HCT116 (cell line): ENCODE measurements at regions not wholly inside any gene's neighbourhood (a gene's known extent, or its start where the extent isn't known, plus 50 kb on each side); places are given as distances from the start of the nearest gene placed in this dataset.

Experiments used
- ATAC-seq: fragments of 200-7000 bp; cut with Tn5 transposase; 2 replicates; pipeline ENCODE4 v1.9.1; 2020; ENCODE audit warnings: mild to moderate bottlenecking, moderate library complexity
- BruUV-seq: library from RNA; stranded (reverse); fragments of 400-500 nt; replicated peaks from 2 replicates; lab custom pipeline; 2021; lab: Mats Ljungman, UMichigan
- CTCF ChIA-PET: fragments of 300-600 bp; sonication (Branson Sonifier 250); formaldehyde crosslinking; loops from one replicate; lab custom pipeline; 2021; ENCODE audit warnings: antibody characterized with exemption; lab: Charles Lee
- POLR2A ChIA-PET: fragments of 300-600, 350-600 bp; sonication (Branson Sonifier 250); formaldehyde crosslinking; loops from one replicate; lab custom pipeline; 2021; ENCODE audit warnings: antibody characterized with exemption; lab: Charles Lee
- RAD21 ChIA-PET, 2 experiments: fragments of 300-600 bp; sonication (Branson Sonifier 250); formaldehyde crosslinking; loops; one replicate each; lab custom pipeline; 2023; ENCODE audit warnings: low total read pairs in 2 of 2; ENCODE audit not compliant: uncharacterized antibody in 2 of 2, unreplicated experiment in 2 of 2, low non-redundant PET in 1 of 2; lab: Charles Lee
- DNase-seq: peaks from one replicate; pipeline ENCODE4 v3.0.0-alpha.2; 2010; ENCODE audit warnings: low read depth, low spot score
- H2AFZ ChIP-seq: fragments of 200-600 bp; shearing (Covaris generic), sonication (generic); 2 replicates; pipeline ENCODE4 v1.6.1; 2017; ENCODE audit warnings: low read depth, mixed run types, mixed read lengths, antibody characterized with exemption, low read length; ENCODE audit not compliant: poor library complexity, severe bottlenecking
- H3K27ac ChIP-seq: 2 replicates; pipeline ENCODE4 v1.5.1; 2012; ENCODE audit warnings: low read depth, low read length
- H3K27me3 ChIP-seq: fragments of 200-600 bp; sonication (generic); 2 replicates; pipeline ENCODE4 v1.6.1; 2016; ENCODE audit warnings: mixed run types, low read length, mixed read lengths; ENCODE audit not compliant: insufficient read depth
- H3K36me3 ChIP-seq, 2 experiments: fragments of 200-500 bp in 1 of 2; fragments of 200-600 bp in 1 of 2; sonication (Bioruptor generic) in 1 of 2; sonication (generic) in 1 of 2; 2 replicates each; pipeline versions ENCODE4 v1.5.1 to v1.6.1; 2014 to 2016; ENCODE audit warnings: low read length in 2 of 2, inconsistent platforms in 1 of 2, mixed read lengths in 1 of 2, mixed run types in 1 of 2; ENCODE audit not compliant: insufficient read depth in 2 of 2, control insufficient read depth in 1 of 2
- H3K4me1 ChIP-seq, 2 experiments: fragments of 200-600 bp in 1 of 2; sonication (generic) in 1 of 2; 2 replicates each; pipeline versions ENCODE4 v1.5.1 to v1.6.1; 2012 to 2017; ENCODE audit warnings: low read length in 2 of 2, inconsistent platforms in 1 of 2, mild to moderate bottlenecking in 1 of 2, mixed read lengths in 1 of 2, mixed run types in 1 of 2, moderate library complexity in 1 of 2; ENCODE audit not compliant: insufficient read depth in 2 of 2, control insufficient read depth in 1 of 2
- H3K4me2 ChIP-seq: fragments of 200-600 bp; sonication (generic); 2 replicates; pipeline ENCODE4 v1.6.1; 2017; ENCODE audit warnings: mixed run types, low read length, mixed read lengths
- H3K4me3 ChIP-seq, 2 experiments: fragments of 200-600 bp in 1 of 2; sonication (generic) in 1 of 2; replicated peaks in 1 of 2; 2 replicates each; pipeline ENCODE4 v1.5.1; 2011 to 2016; ENCODE audit warnings: low read length in 2 of 2, control low read depth in 1 of 2, low read depth in 1 of 2, mild to moderate bottlenecking in 1 of 2, mixed read lengths in 1 of 2, mixed run types in 1 of 2
- H3K79me2 ChIP-seq: fragments of 200-600 bp; sonication (generic); 2 replicates; pipeline ENCODE4 v1.6.1; 2017; ENCODE audit warnings: mild to moderate bottlenecking, mixed run types, low read length, moderate library complexity, mixed read lengths; ENCODE audit not compliant: insufficient read depth
- H3K9ac ChIP-seq: fragments of 200-600 bp; sonication (generic); 2 replicates; pipeline ENCODE4 v1.6.1; 2016; ENCODE audit warnings: low read length, mixed read lengths
- H3K9me2 ChIP-seq: fragments of 200-600 bp; sonication (generic), shearing (Covaris generic); 2 replicates; pipeline ENCODE4 v1.6.1; 2017; ENCODE audit warnings: mixed run types, mild to moderate bottlenecking, moderate library complexity; ENCODE audit not compliant: insufficient read depth
- H3K9me3 ChIP-seq, 2 experiments: fragments of 200-500 bp in 1 of 2; fragments of 200-600 bp in 1 of 2; sonication (Bioruptor generic) in 1 of 2; sonication (generic) in 1 of 2; 2 replicates each; pipeline ENCODE4 v1.6.1; 2014 to 2017; ENCODE audit warnings: low read length in 2 of 2, mixed read lengths in 2 of 2, inconsistent platforms in 1 of 2, low read depth in 1 of 2, mild to moderate bottlenecking in 1 of 2, mixed run types in 1 of 2, moderate library complexity in 1 of 2; ENCODE audit not compliant: control insufficient read depth in 1 of 2, insufficient read depth in 1 of 2
- H4K20me1 ChIP-seq: fragments of 200-600 bp; sonication (generic), shearing (Covaris generic); 2 replicates; pipeline ENCODE4 v1.6.1; 2017; ENCODE audit warnings: mixed run types, mild to moderate bottlenecking, moderate library complexity; ENCODE audit not compliant: insufficient read depth
- ATF3 ChIP-seq: IDR thresholded peaks from 2 replicates; pipeline ENCODE4 v1.6.1; 2012
- CBX3 ChIP-seq: IDR thresholded peaks from 2 replicates; pipeline ENCODE4 v1.6.1; 2012; ENCODE audit warnings: low read depth
- ELF1 ChIP-seq: IDR thresholded peaks from 2 replicates; pipeline ENCODE4 v1.6.1; 2012; ENCODE audit warnings: low read depth, borderline replicate concordance
- EZH2 ChIP-seq: fragments of 200-600 bp; sonication (generic); IDR thresholded peaks from 2 replicates; pipeline ENCODE4 v1.6.1; 2017; ENCODE audit warnings: antibody characterized with exemption, mixed run types
- EZH2phosphoT487 ChIP-seq: fragments of 200-600 bp; IDR thresholded peaks from 2 replicates; pipeline ENCODE4 v1.6.1; 2018; ENCODE audit warnings: antibody characterized with exemption, borderline replicate concordance
- MAX ChIP-seq: IDR thresholded peaks from 2 replicates; pipeline ENCODE4 v1.6.1; 2012
- POLR2AphosphoS5 ChIP-seq: IDR thresholded peaks from 2 replicates; pipeline ENCODE4 v1.6.1; 2011; ENCODE audit warnings: mild to moderate bottlenecking, low read depth, low read length, moderate library complexity
- SP1 ChIP-seq: IDR thresholded peaks from 2 replicates; pipeline ENCODE4 v1.6.1; 2012; ENCODE audit warnings: low read depth
- ZBTB33 ChIP-seq: IDR thresholded peaks from 2 replicates; pipeline ENCODE4 v1.6.1; 2011; ENCODE audit warnings: mild to moderate bottlenecking, low read length, moderate library complexity; ENCODE audit not compliant: insufficient replicate concordance; ENCODE audit errors: extremely low read depth
- intact Hi-C: fragments of 100-400 bp; cut with micrococcal nuclease; formaldehyde crosslinking; loops from 2 replicates; pipeline ENCODE4 v1.10.0; 2022

GRCh38 chr4:123783921-123784320, 387.3 kb downstream of the SPRY1 start:
- no peaks in the 10 kb centered on the region for H3K36me3 ChIP-seq
- H3K4me3 ChIP-seq = no peak overlapping the region
- H3K9me3 ChIP-seq = no peaks in the 10 kb centered on the region
- no peak overlapping the region for H3K4me2 ChIP-seq
- no peaks in the 10 kb centered on the region for H3K4me1 ChIP-seq
- H4K20me1 ChIP-seq = no peaks in the 10 kb centered on the region
- intact Hi-C loops = no loop called here
- H3K79me2 ChIP-seq = no peaks in the 10 kb centered on the region
- POLR2A ChIA-PET = no interaction called here
- H3K27ac ChIP-seq = no peak overlapping the region
- TF ChIP-seq EZH2phosphoT487 (no peak), ELF1 (no peak), ZBTB33 (no peak), ATF3 (no peak), SP1 (no peak), CBX3 (no peak), MAX (no peak), POLR2AphosphoS5 (no peak), EZH2 (no peak)
- no peak overlapping the region for H2AFZ ChIP-seq
- no peak overlapping the region for H3K9ac ChIP-seq
- CTCF ChIA-PET = no interaction called here
- RAD21 ChIA-PET = no interaction called here
- H3K9me2 ChIP-seq = no peaks in the 10 kb centered on the region
- no peak for ATAC-seq
- no TSS peak for BruUV-seq
- H3K27me3 ChIP-seq = no peaks in the 10 kb centered on the region
- no peak for DNase-seq
